ENCODE measurements at regions not wholly inside any gene's neighbourhood (a gene's known extent, or its start where the extent isn't known, plus 50 kb on each side); places are given as distances from the start of the nearest gene placed in this dataset.
"Not testable (repeated sequence)": the region's sequence is repeated elsewhere in the genome, so short reads cannot be mapped to it uniquely, and the experiment has no call there.

GRCh38 chr5:101244621-101245020 lies 341.5 kb upstream of the ST8SIA4 start:
- Histone ChIP-seq H3K9ac (no peak overlapping the region), H3K4me3 (no peak overlapping the region), H3K27me3 (no peaks in the 10 kb centered on the region), H3K9me3 (no peaks in the 10 kb centered on the region), H4K20me1 (no peaks in the 10 kb centered on the region), H3K27ac (no peak overlapping the region), H3K36me3 (no peaks in the 10 kb centered on the region), H3K4me2 (no peak overlapping the region), H3K4me1 (no peaks in the 10 kb centered on the region)
- no peak for TF ChIP-seq Cebpa-rat (IDR thresholded peaks at IDR 0.05)

DNA sequence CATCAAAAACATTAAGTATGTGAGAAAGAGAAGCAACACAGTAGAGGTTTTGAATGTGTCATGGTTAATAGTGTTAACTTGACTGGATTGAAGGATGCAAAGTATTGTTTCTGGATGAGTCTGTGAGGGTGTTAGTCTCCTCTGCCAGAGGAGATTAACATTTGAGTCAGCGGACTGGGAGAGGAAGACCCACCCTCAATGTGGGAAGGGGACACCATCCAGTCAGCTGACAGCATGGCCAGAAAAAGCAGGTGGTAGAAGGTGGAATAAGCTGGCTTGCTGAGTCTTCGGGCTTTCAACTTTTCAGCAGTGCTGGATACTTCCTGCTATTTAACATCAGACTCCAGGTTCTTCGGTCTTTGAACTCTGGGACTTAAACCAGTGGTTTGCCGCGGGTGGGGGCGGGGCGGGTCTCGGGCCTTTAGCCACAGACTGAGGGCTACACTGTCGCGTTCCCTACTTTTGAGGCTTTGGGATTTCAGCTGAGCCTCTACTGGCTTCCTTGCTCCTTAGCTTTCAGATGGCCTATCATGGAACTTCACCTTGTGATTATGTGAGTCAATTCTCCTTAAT lies 309.9 kb upstream of the ST8SIA4 start:
- Histone ChIP-seq H3K4me3 (no peak overlapping the region), H3K4me2 (no peak overlapping the region), H3K27me3 (no peaks in the 10 kb centered on the region), H3K36me3 (no peaks in the 10 kb centered on the region), H4K20me1 (no peaks in the 10 kb centered on the region), H3K9me3 (peaks cover 7% of the 10 kb centered on the region; the same call in 1 of the 2 replicates), H3K4me1 (no peaks in the 10 kb centered on the region), H3K27ac (no peak overlapping the region), H3K9ac (no peak overlapping the region)
- TF ChIP-seq Cebpa-rat (IDR thresholded peaks at IDR 0.05), result no peak

DNA sequence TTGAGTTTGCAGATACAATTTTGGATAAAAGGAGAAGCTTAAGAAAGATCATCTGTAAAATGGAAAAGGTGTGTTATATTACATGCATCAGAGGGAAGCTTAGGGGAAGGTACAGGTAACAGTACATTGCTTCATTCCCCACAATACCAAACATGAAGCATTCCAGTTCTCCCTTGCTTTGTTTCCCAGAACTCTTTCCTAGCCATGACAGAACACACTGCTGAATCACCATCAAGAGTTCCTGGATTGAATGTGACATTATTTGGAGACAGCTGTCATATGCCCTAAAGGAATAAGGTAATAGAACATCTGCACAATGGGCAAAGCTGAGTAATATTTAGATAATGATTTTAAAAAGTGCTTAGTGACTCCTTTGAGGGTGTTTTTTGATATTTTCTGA lies 303.5 kb upstream of the ST8SIA4 start:
- no peak for TF ChIP-seq Cebpa-rat (IDR thresholded peaks at IDR 0.05)
- H3K4me1 ChIP-seq, result no peaks in the 10 kb centered on the region

DNA sequence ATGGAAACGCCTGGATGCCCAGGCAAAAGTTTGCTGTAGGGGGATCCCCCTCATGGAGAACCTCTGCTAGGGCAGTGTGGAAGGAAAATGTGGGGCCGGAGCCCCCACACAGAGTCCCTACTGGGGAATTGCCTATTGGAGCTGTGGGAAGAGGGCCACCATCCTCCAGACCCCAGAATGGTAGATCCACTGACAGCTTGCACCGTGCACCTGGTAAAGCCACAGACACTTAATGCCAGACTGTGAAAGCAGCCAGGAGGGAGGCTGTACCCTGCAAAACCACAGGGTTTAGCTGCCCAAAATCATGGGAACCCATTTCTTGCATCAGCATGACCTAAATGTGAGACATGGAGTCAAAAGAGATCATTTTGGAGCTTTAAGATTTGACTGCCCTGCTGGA lies 302.0 kb upstream of the ST8SIA4 start:
- H3K27me3 ChIP-seq, H3K4me2 ChIP-seq, H3K9me3 ChIP-seq, H3K4me3 ChIP-seq, H3K4me1 ChIP-seq, H4K20me1 ChIP-seq, H3K36me3 ChIP-seq, H3K9ac ChIP-seq, H3K27ac ChIP-seq: not testable (repeated sequence)

More for the DNA sequence above, 303.5 kb upstream of the ST8SIA4 start:
- Histone ChIP-seq H3K4me2 (no peak overlapping the region), H3K27me3 (no peaks in the 10 kb centered on the region), H3K27ac (no peak overlapping the region), H3K4me3 (no peak overlapping the region), H3K9me3 (peaks cover 7% of the 10 kb centered on the region; the same call in 1 of the 2 replicates), H3K9ac (no peak overlapping the region), H3K36me3 (no peaks in the 10 kb centered on the region), H4K20me1 (no peaks in the 10 kb centered on the region)

- not testable (repeated sequence) for H3K27ac ChIP-seq, H3K4me1 ChIP-seq, H3K36me3 ChIP-seq, H3K4me2 ChIP-seq, H3K4me3 ChIP-seq, H3K27me3 ChIP-seq, H3K9ac ChIP-seq, H4K20me1 ChIP-seq
- peaks cover 17% of the 10 kb centered on the region for H3K9me3 ChIP-seq
Observed at GRCh38 chr5:101180365-101180764, 277.3 kb upstream of the ST8SIA4 start.

GRCh38 chr5:101176605-101177004 lies 273.5 kb upstream of the ST8SIA4 start:
- H3K4me1 ChIP-seq, result no peaks in the 10 kb centered on the region
- no peaks in the 10 kb centered on the region for H3K36me3 ChIP-seq
- H3K9me3 ChIP-seq, result peaks cover 17% of the 10 kb centered on the region
- H3K4me3 ChIP-seq, result no peak overlapping the region
- H4K20me1 ChIP-seq, result no peaks in the 10 kb centered on the region
- no peaks in the 10 kb centered on the region for H3K27me3 ChIP-seq
- no peak overlapping the region for H3K27ac ChIP-seq
- TF ChIP-seq Cebpa-rat (IDR thresholded peaks at IDR 0.05), result no peak
- no peak overlapping the region for H3K4me2 ChIP-seq
- H3K9ac ChIP-seq, result no peak overlapping the region

GRCh38 chr5:101174981-101175380 lies 271.9 kb upstream of the ST8SIA4 start:
- no peak overlapping the region for H3K27ac ChIP-seq
- peaks cover 17% of the 10 kb centered on the region for H3K9me3 ChIP-seq
- H4K20me1 ChIP-seq, result no peaks in the 10 kb centered on the region
- no peaks in the 10 kb centered on the region for H3K4me1 ChIP-seq
- no peaks in the 10 kb centered on the region for H3K36me3 ChIP-seq
- no peak overlapping the region for H3K4me2 ChIP-seq
- H3K4me3 ChIP-seq, result no peak overlapping the region
- H3K9ac ChIP-seq, result no peak overlapping the region
- H3K27me3 ChIP-seq, result no peaks in the 10 kb centered on the region
- no peak for TF ChIP-seq Cebpa-rat (IDR thresholded peaks at IDR 0.05)

DNA sequence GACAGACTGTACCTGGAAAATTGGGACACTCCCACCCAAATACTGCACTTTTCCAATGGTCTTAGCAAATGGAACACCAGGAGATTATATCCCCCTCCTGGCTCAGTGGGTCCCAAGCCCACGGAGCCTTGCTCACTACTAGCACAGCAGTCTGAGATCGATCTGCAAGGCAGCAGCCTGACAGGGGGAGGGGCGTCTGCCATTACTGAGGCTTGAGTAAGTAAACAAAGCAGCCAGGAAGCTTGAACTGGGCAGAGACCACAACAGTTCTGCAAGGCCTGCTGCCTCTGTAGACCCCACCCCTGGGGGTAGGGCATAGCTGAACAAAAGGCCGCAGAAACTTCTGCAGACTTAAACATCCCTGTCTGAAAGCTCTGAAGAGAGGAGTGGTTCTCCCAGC lies 260.0 kb upstream of the ST8SIA4 start:
- Histone ChIP-seq H3K4me1 (no peaks in the 10 kb centered on the region), H3K4me2 (no peak overlapping the region)
- TF ChIP-seq Cebpa-rat (IDR thresholded peaks at IDR 0.05), result no peak

GRCh38 chr5:101160002-101160401 lies 256.9 kb upstream of the ST8SIA4 start:
- peaks cover 8% of the 10 kb centered on the region for H3K4me1 ChIP-seq
- no peak overlapping the region for H3K27ac ChIP-seq

More for the DNA sequence above, 260.0 kb upstream of the ST8SIA4 start:
- no peak overlapping the region for H3K4me3 ChIP-seq
- H3K9ac ChIP-seq, result no peak overlapping the region
- H3K9me3 ChIP-seq, result no peaks in the 10 kb centered on the region
- H4K20me1 ChIP-seq, result no peaks in the 10 kb centered on the region
- no peak overlapping the region for H3K27ac ChIP-seq
- no peaks in the 10 kb centered on the region for H3K36me3 ChIP-seq
- H3K27me3 ChIP-seq, result no peaks in the 10 kb centered on the region

DNA sequence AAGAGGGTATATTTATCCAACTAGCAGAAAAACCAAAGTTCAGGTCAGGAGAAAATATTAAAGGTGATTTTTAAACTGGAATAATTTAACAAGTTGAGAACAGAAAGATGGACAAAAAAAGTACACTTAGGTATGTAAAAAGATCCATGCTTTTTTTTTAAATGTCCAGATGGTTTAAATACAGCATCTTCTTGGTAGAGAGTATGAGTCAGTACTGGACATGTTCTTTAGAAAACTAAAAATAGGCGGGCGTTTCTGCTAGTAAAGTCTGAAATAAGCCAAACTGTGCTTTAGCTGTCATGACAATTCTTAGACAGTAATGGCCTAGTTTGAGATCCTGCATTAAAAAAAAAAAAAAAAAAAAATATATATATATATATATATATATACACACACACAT lies 255.9 kb upstream of the ST8SIA4 start:
- no peak overlapping the region for H3K9ac ChIP-seq
- no peak for TF ChIP-seq Cebpa-rat (IDR thresholded peaks at IDR 0.05)

More at GRCh38 chr5:101160002-101160401, 256.9 kb upstream of the ST8SIA4 start:
- no peaks in the 10 kb centered on the region for H4K20me1 ChIP-seq
- no peaks in the 10 kb centered on the region for H3K27me3 ChIP-seq
- no peak for TF ChIP-seq Cebpa-rat (IDR thresholded peaks at IDR 0.05)
- H3K4me3 ChIP-seq, result no peak overlapping the region
- no peak overlapping the region for H3K9ac ChIP-seq
- H3K9me3 ChIP-seq, result no peaks in the 10 kb centered on the region
- no peak overlapping the region for H3K4me2 ChIP-seq
- H3K36me3 ChIP-seq, result no peaks in the 10 kb centered on the region

DNA sequence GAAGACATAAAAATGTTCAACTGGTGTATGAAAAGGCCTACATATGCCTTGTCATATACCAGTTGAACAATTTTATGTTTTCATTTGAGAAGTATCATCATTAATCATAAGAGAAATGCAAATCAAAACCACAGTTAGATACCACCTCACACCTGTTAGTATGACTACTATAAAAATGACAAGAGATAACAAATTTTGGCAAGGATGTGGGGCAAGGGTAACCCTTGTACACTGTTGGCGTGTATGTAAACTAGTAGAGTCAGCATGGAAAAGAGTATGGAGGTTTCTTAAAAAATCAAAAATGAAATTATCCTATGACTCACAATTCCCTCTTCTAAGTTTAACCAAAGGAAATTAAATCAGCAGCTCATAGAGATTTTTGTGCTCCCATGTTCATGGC lies 250.4 kb upstream of the ST8SIA4 start:
- no peak overlapping the region for H3K4me3 ChIP-seq
- no peak overlapping the region for H3K9ac ChIP-seq
- TF ChIP-seq Cebpa-rat (IDR thresholded peaks at IDR 0.05), result no peak
- H4K20me1 ChIP-seq, result no peaks in the 10 kb centered on the region
- H3K27me3 ChIP-seq, result no peaks in the 10 kb centered on the region
- H3K27ac ChIP-seq, result no peak overlapping the region
- no peaks in the 10 kb centered on the region for H3K36me3 ChIP-seq
- H3K4me1 ChIP-seq, result peaks cover 8% of the 10 kb centered on the region
- no peak overlapping the region for H3K4me2 ChIP-seq
- H3K9me3 ChIP-seq, result no peaks in the 10 kb centered on the region

More for the DNA sequence above, 255.9 kb upstream of the ST8SIA4 start:
- Histone ChIP-seq H3K27ac (no peak overlapping the region), H3K4me2 (no peak overlapping the region), H4K20me1 (no peaks in the 10 kb centered on the region), H3K27me3 (no peaks in the 10 kb centered on the region), H3K36me3 (no peaks in the 10 kb centered on the region), H3K4me3 (no peak overlapping the region), H3K4me1 (peaks cover 8% of the 10 kb centered on the region), H3K9me3 (no peaks in the 10 kb centered on the region)

All from BLaER1 (cell line).